IMR-90 (cell line): ENCODE measurements at regions not wholly inside any gene's neighbourhood (a gene's known extent, or its start where the extent isn't known, plus 50 kb on each side); places are given as distances from the start of the nearest gene placed in this dataset.

Source experiments
- MAFK ChIP-seq: IDR thresholded peaks from 2 replicates; pipeline ENCODE4 v1.6.1; 2012; ENCODE audit warnings: low read depth, low read length, improper control_type of control experiment
- MXI1 ChIP-seq: IDR thresholded peaks from 2 replicates; pipeline ENCODE4 v1.6.1; 2012; ENCODE audit warnings: low read depth, mild to moderate bottlenecking, low read length, moderate library complexity, borderline replicate concordance
- POLR2A ChIP-seq: IDR thresholded peaks from 2 replicates; pipeline ENCODE4 v1.6.1; 2012; ENCODE audit warnings: mild to moderate bottlenecking, low read depth, low read length
- TF ChIP-seq, protein P1 (sequence below): conservative IDR thresholded peaks from 2 replicates; pipeline ENCODE4 v1.5.1; 2012; ENCODE audit warnings: mild to moderate bottlenecking, low read depth, low read length, improper control_type of control experiment

DNA sequence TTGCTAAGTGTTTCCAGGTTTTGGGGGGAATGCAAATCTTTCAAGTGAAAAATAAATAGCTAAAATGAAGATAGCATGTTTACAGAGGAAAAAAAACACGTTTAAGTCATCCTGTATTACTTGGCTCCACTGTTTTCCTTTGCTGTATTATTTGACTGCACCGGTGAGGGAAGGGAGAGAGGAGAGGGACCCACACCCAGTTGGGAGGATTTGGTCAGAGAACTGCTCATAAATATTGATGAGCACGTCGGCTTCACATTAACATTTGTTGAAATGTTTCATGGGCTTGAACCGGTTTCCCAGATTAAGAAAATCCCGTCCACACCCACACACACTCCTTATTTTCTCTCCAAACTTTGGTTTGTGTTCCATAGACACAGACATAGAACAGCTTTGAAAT lies 493.8 kb upstream of the MGMT start:
- TF ChIP-seq MXI1 (no peak), POLR2A (no peak), MAFK (no peak)
- TF ChIP-seq, protein P1, sequence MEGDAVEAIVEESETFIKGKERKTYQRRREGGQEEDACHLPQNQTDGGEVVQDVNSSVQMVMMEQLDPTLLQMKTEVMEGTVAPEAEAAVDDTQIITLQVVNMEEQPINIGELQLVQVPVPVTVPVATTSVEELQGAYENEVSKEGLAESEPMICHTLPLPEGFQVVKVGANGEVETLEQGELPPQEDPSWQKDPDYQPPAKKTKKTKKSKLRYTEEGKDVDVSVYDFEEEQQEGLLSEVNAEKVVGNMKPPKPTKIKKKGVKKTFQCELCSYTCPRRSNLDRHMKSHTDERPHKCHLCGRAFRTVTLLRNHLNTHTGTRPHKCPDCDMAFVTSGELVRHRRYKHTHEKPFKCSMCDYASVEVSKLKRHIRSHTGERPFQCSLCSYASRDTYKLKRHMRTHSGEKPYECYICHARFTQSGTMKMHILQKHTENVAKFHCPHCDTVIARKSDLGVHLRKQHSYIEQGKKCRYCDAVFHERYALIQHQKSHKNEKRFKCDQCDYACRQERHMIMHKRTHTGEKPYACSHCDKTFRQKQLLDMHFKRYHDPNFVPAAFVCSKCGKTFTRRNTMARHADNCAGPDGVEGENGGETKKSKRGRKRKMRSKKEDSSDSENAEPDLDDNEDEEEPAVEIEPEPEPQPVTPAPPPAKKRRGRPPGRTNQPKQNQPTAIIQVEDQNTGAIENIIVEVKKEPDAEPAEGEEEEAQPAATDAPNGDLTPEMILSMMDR = no peak
